Spleen (tissue), 11 donors: ENCODE measurements at regions not wholly inside any gene's neighbourhood (a gene's known extent, or its start where the extent isn't known, plus 50 kb on each side); places are given as distances from the start of the nearest gene placed in this dataset.
"Not testable (repeated sequence)": the region's sequence is repeated elsewhere in the genome, so short reads cannot be mapped to it uniquely, and the experiment has no call there.

Experiments used
- DNase-seq: peaks from one replicate; pipeline ENCODE4 v3.0.0-alpha.2; 2020
- H3K27ac ChIP-seq, 8 donors: fragments of 200-600 bp; sonication (generic) in 7 of 8; 1 replicate in 4 of 8; 2 replicates in 4 of 8; pipeline versions ENCODE4 v1.5.0 to v1.8.0; 2016 to 2021; ENCODE audit warnings: inconsistent platforms in 4 of 8, mild to moderate bottlenecking in 4 of 8, moderate library complexity in 1 of 8
- H3K27me3 ChIP-seq, 7 donors: fragments of 200-600 bp; sonication (generic) in 6 of 7; replicated peaks in 1 of 7; 1 replicate in 4 of 7; 2 replicates in 3 of 7; pipeline versions ENCODE4 v1.5.0 to v1.8.0; 2016 to 2021; ENCODE audit warnings: inconsistent platforms in 3 of 7, mild to moderate bottlenecking in 1 of 7
- H3K36me3 ChIP-seq, 6 donors: fragments of 200-600 bp; sonication (generic) in 5 of 6; 1 replicate in 4 of 6; 2 replicates in 2 of 6; pipeline versions ENCODE4 v1.5.0 to v1.8.0; 2016 to 2021; ENCODE audit warnings: inconsistent platforms in 2 of 6
- H3K4me1 ChIP-seq, 6 donors: fragments of 200-600 bp; sonication (generic) in 5 of 6; 1 replicate in 3 of 6; 2 replicates in 3 of 6; pipeline versions ENCODE4 v1.5.0 to v1.8.0; 2016 to 2021; ENCODE audit warnings: inconsistent platforms in 3 of 6
- H3K4me3 ChIP-seq, 8 donors: fragments of 200-600 bp; sonication (generic) in 7 of 8; 1 replicate in 4 of 8; 2 replicates in 4 of 8; pipeline versions ENCODE4 v1.5.0 to v1.8.0; 2016 to 2021; ENCODE audit warnings: inconsistent platforms in 4 of 8, mild to moderate bottlenecking in 4 of 8, moderate library complexity in 2 of 8
- H3K9me3 ChIP-seq, 8 donors: fragments of 200-600 bp; sonication (generic) in 7 of 8; 1 replicate in 4 of 8; 2 replicates in 4 of 8; pipeline versions ENCODE4 v1.5.0 to v1.8.0; 2016 to 2021; ENCODE audit warnings: inconsistent platforms in 4 of 8
- POLR2A ChIP-seq, 3 donors: fragments of 450-650 bp; IDR thresholded peaks; one replicate each; pipeline ENCODE4 v1.5.1; 2017; ENCODE audit warnings: antibody characterized with exemption in 3 of 3, mild to moderate bottlenecking in 1 of 3
- POLR2AphosphoS5 ChIP-seq, 3 donors: sonication (generic); formaldehyde crosslinking; IDR thresholded peaks; one replicate each; pipeline ENCODE4 v1.5.1; 2017; ENCODE audit warnings: antibody characterized with exemption in 3 of 3
- WGBS, 5 donors: extraction: QIAGEN DNeasy Blood & Tissue Kit in 3 of 5; methylation state at CpG; one replicate each; pipeline versions ENCODE4 v1.1.5 to v1.1.7; 2013 to 2018; 5-methylcytosine and 5-hydroxymethylcytosine counted together
- intact Hi-C: fragments of 100-400 bp; cut with DNase I; formaldehyde crosslinking; loops from one replicate; pipeline ENCODE4 v1.15.0; 2023; ENCODE audit warnings: low total_unique reads
- TF ChIP-seq, protein P1 (sequence below), 11 experiments: fragments of 200-600 bp in 7 of 11; fragments of 450-650 bp in 4 of 11; sonication (generic) in 4 of 11; IDR thresholded peaks in 8 of 11; conservative IDR thresholded peaks in 3 of 11; 1 replicate in 7 of 11; 2 replicates in 4 of 11; pipeline versions ENCODE4 v1.4.0 to v1.8.0; 2016 to 2021; ENCODE audit warnings: antibody characterized with exemption in 11 of 11, inconsistent platforms in 4 of 11, mild to moderate bottlenecking in 1 of 11
- donor health status: healthy with polysubstance abuse.
- donor health status: DM: no; HTN: no; CAD: no; lungs with moderate emphysema.
- donor health status: DM: no; HTN: no; CAD: no.
- donor health status: Bipolar disorder and iron deficiency.
- donor health status: healthy.
- donor health status: DM: no; HTN: no; CAD: no.
- donor health status: DM: yes; HTN: yes; CAD: no.

DNA sequence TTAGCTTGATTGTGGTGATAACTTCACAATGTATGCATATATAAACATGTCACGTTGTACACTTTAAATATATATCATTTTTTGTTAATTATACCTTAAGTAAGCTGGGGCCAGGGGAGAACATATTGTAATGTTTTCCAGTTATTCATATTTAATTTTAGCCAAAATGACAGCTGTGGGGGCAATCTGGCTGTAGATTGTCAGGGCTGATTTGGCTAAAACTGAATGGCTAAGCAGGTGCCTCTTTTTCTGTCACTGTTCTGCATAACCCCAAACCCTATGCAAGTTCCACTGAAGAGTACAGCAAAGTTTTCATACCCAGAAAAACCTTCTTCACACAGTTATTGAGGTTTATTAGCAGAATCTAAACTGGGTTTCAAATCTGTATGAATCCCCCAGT, 318.2 kb downstream of the PTPRC start:
- no peaks in the 10 kb centered on the region for H3K27me3 ChIP-seq
- no peak for DNase-seq
- WGBS, 5 donors, result 76 to 95% (median 85%) methylated on average over 1 of the region's 1 CpG
- intact Hi-C loops, result no loop called here
- no peak overlapping the region for H3K27ac ChIP-seq
- no peaks in the 10 kb centered on the region for H3K4me1 ChIP-seq
- no peak overlapping the region for H3K4me3 ChIP-seq
- H3K36me3 ChIP-seq, result no peaks in the 10 kb centered on the region
- TF ChIP-seq, protein P1, sequence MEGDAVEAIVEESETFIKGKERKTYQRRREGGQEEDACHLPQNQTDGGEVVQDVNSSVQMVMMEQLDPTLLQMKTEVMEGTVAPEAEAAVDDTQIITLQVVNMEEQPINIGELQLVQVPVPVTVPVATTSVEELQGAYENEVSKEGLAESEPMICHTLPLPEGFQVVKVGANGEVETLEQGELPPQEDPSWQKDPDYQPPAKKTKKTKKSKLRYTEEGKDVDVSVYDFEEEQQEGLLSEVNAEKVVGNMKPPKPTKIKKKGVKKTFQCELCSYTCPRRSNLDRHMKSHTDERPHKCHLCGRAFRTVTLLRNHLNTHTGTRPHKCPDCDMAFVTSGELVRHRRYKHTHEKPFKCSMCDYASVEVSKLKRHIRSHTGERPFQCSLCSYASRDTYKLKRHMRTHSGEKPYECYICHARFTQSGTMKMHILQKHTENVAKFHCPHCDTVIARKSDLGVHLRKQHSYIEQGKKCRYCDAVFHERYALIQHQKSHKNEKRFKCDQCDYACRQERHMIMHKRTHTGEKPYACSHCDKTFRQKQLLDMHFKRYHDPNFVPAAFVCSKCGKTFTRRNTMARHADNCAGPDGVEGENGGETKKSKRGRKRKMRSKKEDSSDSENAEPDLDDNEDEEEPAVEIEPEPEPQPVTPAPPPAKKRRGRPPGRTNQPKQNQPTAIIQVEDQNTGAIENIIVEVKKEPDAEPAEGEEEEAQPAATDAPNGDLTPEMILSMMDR (IDR thresholded peaks at IDR 0.05 in 8 of 11, conservative IDR thresholded peaks at IDR 0.05 in 3 of 11), result no peak
- TF ChIP-seq POLR2A (IDR thresholded peaks at IDR 0.05) (no peak), POLR2AphosphoS5 (IDR thresholded peaks at IDR 0.05) (no peak)
- peaks cover 0 to 20% (median 10%) of the 10 kb centered on the region in 8 donors for H3K9me3 ChIP-seq

DNA sequence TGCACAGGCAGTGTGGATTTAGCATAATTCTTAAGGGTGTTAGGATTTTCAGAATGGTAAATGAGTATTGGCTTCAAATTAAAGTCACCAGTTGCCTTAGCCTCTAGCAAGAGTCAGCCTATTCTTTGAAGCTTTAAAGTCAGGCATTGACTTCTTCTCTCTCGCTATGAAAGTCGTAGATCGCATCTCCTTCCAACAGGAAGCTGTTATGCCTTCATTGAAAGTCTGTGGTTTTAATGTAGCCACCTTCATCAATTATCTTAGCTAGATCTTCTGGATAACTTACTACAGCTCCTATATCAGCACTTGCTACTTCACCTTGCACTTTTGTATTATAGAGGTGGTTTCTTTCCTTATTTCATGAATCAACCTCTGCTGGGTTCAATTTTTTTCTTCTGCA, 320.2 kb downstream of the PTPRC start:
- DNase-seq, result no peak
- Histone ChIP-seq H3K27ac (no peak overlapping the region), H3K4me1 (no peaks in the 10 kb centered on the region), H3K27me3 (no peaks in the 10 kb centered on the region), H3K9me3 (peaks cover 0 to 30% (median 12%) of the 10 kb centered on the region in 8 donors), H3K36me3 (no peaks in the 10 kb centered on the region), H3K4me3 (no peak overlapping the region)
- TF ChIP-seq POLR2A (IDR thresholded peaks at IDR 0.05) (no peak), POLR2AphosphoS5 (IDR thresholded peaks at IDR 0.05) (no peak)
- TF ChIP-seq, protein P1 (IDR thresholded peaks at IDR 0.05 in 8 of 11, conservative IDR thresholded peaks at IDR 0.05 in 3 of 11), result no peak
- intact Hi-C loops, result no loop called here
- WGBS, 5 donors, result 55 to 85% (median 79%) methylated on average over 3 of the region's 3 CpGs

DNA sequence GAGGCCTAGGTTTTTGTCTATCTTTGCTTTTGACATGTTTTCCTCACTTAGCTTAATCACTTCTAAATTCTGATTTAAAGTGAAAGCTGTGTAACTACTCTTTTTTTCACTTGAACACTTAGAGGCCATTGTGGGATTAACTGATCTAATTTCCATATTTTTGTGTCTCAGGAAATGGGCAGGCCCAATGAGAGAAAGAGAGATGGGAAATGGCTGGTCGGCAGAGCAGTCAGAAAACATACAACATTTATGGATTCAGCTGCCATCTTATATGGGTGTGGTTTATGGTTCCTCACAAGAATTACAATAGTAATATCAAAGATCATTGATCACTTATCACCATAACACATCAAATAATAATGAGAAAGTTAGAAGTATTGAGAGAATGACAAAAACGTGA, 320.8 kb downstream of the PTPRC start:
- intact Hi-C loops, result no loop called here

DNA sequence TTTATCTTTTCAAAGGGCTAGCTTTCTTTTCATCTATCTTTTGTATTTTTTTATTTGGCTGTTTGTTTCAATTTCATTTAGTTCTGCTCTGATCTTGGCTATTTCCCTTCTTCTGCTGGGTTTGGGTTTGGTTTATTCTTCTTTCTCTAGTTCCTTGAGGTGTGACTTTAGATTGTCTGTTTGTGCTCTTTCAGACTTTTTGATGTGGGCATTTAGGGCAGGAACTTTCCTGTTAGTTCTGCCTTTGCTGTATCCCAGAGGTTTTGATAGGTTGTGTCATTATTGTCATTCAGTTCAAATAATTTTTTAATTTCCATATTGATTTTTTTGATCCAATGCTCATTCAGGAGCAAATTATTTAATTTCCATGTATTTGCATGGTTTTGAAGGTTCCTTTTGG, 325.0 kb downstream of the PTPRC start:
- H3K27me3 ChIP-seq, H3K36me3 ChIP-seq, H3K4me3 ChIP-seq, DNase-seq, intact Hi-C loops, H3K27ac ChIP-seq, H3K4me1 ChIP-seq: not testable (repeated sequence)
- peaks cover 0 to 25% (median 4%) of the 10 kb centered on the region in 8 donors for H3K9me3 ChIP-seq

More for the DNA sequence above, 320.8 kb downstream of the PTPRC start:
- TF ChIP-seq POLR2AphosphoS5 (IDR thresholded peaks at IDR 0.05) (no peak), POLR2A (IDR thresholded peaks at IDR 0.05) (no peak)
- TF ChIP-seq, protein P1 (IDR thresholded peaks at IDR 0.05 in 8 of 11, conservative IDR thresholded peaks at IDR 0.05 in 3 of 11), result no peak
- no peak overlapping the region for H3K27ac ChIP-seq
- H3K4me3 ChIP-seq, result no peak overlapping the region
- no peaks in the 10 kb centered on the region for H3K27me3 ChIP-seq
- WGBS, 5 donors, result 84 to 94% (median 85%) methylated on average over 2 of the region's 2 CpGs
- H3K9me3 ChIP-seq, result peaks cover 0 to 25% (median 11%) of the 10 kb centered on the region in 8 donors
- H3K36me3 ChIP-seq, result no peaks in the 10 kb centered on the region
- no peak for DNase-seq
- no peaks in the 10 kb centered on the region for H3K4me1 ChIP-seq

DNA sequence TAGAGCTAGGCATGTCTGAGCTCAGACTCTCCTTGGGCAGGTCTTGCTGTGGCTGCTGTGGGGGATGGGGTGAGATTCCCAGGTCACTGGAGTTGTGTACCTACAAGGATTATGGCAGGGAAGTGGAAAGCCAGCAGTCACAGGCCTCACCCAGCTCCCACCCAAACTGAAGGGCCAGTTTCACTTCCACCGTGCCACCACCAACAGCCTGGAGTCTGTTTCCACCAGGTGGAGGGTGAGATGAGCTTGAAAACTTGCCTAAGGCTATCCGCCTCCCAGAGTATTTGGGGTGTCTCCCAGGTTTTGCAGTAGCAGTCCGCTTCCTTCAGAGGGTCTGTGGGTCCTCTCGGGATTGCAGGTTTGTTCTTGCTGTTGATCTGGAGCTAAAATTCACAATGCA, 327.7 kb downstream of the PTPRC start:
- peaks cover 0 to 25% (median 4%) of the 10 kb centered on the region in 8 donors for H3K9me3 ChIP-seq
- TF ChIP-seq, protein P1 (IDR thresholded peaks at IDR 0.05 in 8 of 11, conservative IDR thresholded peaks at IDR 0.05 in 3 of 11), result no peak
- TF ChIP-seq POLR2A (IDR thresholded peaks at IDR 0.05) (no peak), POLR2AphosphoS5 (IDR thresholded peaks at IDR 0.05) (no peak)
- no peak overlapping the region for H3K27ac ChIP-seq
- peaks cover 0 to 9% (median 0%) of the 10 kb centered on the region in 6 donors for H3K4me1 ChIP-seq
- intact Hi-C loops, result no loop called here
- peak; percentile 63 for DNase-seq
- no peaks in the 10 kb centered on the region for H3K36me3 ChIP-seq
- 76 to 92% (median 88%) methylated on average over 4 of the region's 4 CpGs for WGBS, 5 donors
- no peak overlapping the region for H3K4me3 ChIP-seq
- H3K27me3 ChIP-seq, result no peaks in the 10 kb centered on the region
